GM18507 (cell line): ENCODE measurements at regions not wholly inside any gene's neighbourhood (a gene's known extent, or its start where the extent isn't known, plus 50 kb on each side); places are given as distances from the start of the nearest gene placed in this dataset.

Source experiments
- DNase-seq: peaks from one replicate; pipeline ENCODE4 v3.0.0; 2011; ENCODE audit warnings: low read depth; ENCODE audit not compliant: insufficient read length; ENCODE audit errors: extremely low spot score
- FAIRE-seq: peaks from 2 replicates; lab custom pipeline; 2011; peaks lifted over from hg19 to GRCh38; lab: Jason Lieb, UNC

- DNase-seq (no peak), FAIRE-seq (no peak)
Measured at GRCh38 chr6:167660944-167661551, 165.7 kb upstream of the AFDN start.

GRCh38 chr6:167661552-167662044, 165.1 kb upstream of the AFDN start:
- FAIRE-seq (no peak), DNase-seq (no peak)

GRCh38 chr6:167662075-167662880, 164.4 kb upstream of the AFDN start:
- no peak for FAIRE-seq
- no peak for DNase-seq

GRCh38 chr6:167662881-167663205, 163.9 kb upstream of the AFDN start:
- DNase-seq = no peak

GRCh38 chr6:167663316-167663715, 163.4 kb upstream of the AFDN start:
- FAIRE-seq = no peak
- DNase-seq = no peak

More at GRCh38 chr6:167662881-167663205, 163.9 kb upstream of the AFDN start:
- no peak for FAIRE-seq

GRCh38 chr6:167663784-167664443, 162.8 kb upstream of the AFDN start:
- no peak for DNase-seq
- no peak for FAIRE-seq

- DNase-seq (no peak), FAIRE-seq (no peak)
Measured at GRCh38 chr6:167664678-167665660, 161.7 kb upstream of the AFDN start.

- DNase-seq = no peak
- no peak for FAIRE-seq
Measured at GRCh38 chr6:167665698-167666330, 160.9 kb upstream of the AFDN start.

- no peak for FAIRE-seq
- DNase-seq = no peak
Measured at GRCh38 chr6:167666571-167667203, 160.0 kb upstream of the AFDN start.

- no peak for FAIRE-seq
- no peak for DNase-seq
Measured at GRCh38 chr6:167667204-167668018, 159.3 kb upstream of the AFDN start.

GRCh38 chr6:167668019-167668753, 158.5 kb upstream of the AFDN start:
- no peak for DNase-seq
- no peak for FAIRE-seq

- DNase-seq (no peak), FAIRE-seq (no peak)
Measured at GRCh38 chr6:167668754-167669552, 157.8 kb upstream of the AFDN start.

GRCh38 chr6:167669553-167669849, 157.2 kb upstream of the AFDN start:
- DNase-seq (no peak), FAIRE-seq (no peak)

GRCh38 chr6:167669870-167670802, 156.6 kb upstream of the AFDN start:
- no peak for FAIRE-seq
- DNase-seq = no peak

- FAIRE-seq = no peak
Measured at GRCh38 chr6:167670938-167671338, 155.8 kb upstream of the AFDN start.

More at GRCh38 chr6:167670938-167671338, 155.8 kb upstream of the AFDN start:
- DNase-seq = no peak
